HG03060 (cell line): ENCODE measurements at regions not wholly inside any gene's neighbourhood (a gene's known extent, or its start where the extent isn't known, plus 50 kb on each side); places are given as distances from the start of the nearest gene placed in this dataset.

ENCODE experiments used
- ATAC-seq: cut with Tn5 transposase; IDR thresholded peaks from one replicate; pipeline ENCODE4 v1.9.1; 2021; ENCODE audit warnings: low read depth, moderate number of reproducible peaks; ENCODE audit not compliant: unreplicated experiment

DNA sequence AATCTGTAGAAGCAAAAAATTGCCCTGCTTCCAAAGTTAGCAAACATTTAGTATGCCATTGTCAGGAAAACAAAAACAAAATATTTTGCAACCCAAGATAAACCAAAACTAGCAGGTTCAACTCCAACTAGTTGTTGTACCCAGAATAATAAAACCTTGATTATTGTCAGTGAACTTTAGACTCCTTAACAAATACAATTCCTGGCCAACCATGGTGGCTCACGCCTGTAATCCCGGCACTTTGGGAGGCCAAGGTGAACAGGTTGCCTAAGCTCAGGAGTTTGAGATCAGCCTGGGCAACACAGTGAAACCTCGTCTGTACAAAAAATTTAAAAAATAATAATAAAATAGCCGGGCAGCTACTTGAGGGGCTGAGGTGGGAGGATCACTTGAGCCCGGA, 53.6 kb upstream of the EPCAM start:
- ATAC-seq, result no peak

DNA sequence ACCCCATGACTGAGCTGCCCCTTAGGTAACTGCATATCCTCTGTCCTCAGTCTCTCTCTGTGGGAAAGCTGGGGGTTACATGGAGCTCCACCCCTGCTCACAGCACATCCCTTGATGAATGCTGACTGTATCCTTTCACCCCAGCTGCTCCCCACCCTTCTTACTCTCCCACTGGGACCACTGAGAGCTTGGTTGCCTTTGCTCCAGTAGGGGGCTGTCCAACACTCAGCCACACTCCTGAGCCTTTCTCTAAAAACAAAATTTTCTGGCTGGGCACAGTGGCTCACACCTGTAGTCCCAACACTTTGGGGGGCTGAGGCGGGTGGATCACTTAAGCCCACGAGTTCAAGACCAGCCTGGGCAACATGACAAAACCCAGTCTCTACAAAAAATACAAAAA, 55.4 kb upstream of the EPCAM start:
- no peak for ATAC-seq

DNA sequence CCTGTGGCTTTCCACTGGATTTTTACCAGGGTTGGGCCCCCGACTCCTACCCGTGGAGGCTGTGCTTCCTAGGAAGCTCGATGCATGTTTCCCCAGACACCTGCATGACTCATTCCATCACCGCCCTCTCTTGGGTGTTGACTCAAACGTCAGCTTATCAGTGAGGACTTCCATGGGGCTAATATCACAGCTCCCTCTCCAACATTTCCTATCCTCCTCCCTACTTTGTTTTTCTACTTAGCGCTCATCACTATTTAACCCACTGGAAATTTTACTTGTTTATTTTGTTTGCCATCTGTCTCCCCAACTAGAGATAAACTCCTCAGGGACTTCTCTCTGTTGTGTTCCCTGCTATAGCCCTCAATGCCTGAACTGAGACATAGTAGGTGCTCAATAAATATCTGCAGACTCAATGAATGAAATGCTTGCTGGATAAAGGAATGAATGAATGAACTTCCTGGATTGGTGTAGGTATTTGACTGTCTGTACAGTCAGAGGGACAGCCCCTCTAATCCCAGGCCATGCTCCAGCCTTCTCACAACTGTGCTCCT, 55.9 kb upstream of the EPCAM start:
- no peak for ATAC-seq

DNA sequence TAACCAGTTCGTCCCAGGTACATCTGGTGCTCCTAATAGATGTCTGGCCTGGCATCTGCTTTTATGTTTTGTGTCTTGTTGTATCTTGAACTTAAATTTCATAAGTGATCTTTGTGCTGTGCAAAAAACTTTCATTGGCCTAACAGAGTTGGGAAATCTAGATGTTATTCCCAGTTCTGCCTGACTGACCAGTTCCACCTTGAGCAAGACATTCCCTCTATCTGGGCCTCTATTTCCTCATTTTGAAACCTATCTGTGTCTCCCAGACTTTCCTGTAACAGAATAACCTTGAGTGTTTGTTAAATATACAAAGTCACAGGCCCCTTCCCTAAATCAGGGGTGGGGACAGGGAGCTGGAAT, 56.6 kb upstream of the EPCAM start:
- ATAC-seq, result no peak

DNA sequence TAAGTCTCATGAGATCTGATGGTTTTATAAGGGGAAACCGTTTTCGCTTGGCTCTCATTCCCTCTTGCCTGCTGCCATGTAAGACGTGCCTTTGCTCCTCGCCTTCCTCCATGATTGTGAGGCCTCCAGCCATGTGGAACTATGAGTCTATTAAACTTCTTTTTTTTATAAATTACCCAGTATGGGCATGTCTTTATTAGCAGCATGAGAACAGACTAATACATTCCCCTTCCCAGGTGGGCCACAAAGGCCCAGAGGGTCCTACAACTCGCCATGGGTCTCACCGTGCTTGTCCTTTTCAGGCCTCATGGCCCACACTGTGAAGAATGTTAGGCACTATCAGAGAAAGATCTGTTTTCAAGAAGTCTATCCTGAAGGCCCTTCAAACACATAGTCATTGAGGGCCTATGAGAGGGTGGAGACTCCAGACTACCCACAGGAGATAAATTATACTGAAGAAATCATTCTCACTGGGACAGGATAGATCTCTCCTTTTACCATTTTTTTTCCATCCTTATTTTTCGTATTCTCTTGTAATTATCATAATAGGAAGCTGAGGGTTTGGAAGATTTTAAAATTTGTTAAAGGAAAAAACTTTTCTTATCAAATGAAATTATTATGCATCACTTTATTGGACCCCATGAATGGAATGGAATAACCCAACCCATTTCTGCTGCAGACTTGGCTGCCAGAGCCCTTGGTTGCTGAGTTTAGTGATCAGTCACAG, 57.2 kb upstream of the EPCAM start:
- ATAC-seq, result no peak

DNA sequence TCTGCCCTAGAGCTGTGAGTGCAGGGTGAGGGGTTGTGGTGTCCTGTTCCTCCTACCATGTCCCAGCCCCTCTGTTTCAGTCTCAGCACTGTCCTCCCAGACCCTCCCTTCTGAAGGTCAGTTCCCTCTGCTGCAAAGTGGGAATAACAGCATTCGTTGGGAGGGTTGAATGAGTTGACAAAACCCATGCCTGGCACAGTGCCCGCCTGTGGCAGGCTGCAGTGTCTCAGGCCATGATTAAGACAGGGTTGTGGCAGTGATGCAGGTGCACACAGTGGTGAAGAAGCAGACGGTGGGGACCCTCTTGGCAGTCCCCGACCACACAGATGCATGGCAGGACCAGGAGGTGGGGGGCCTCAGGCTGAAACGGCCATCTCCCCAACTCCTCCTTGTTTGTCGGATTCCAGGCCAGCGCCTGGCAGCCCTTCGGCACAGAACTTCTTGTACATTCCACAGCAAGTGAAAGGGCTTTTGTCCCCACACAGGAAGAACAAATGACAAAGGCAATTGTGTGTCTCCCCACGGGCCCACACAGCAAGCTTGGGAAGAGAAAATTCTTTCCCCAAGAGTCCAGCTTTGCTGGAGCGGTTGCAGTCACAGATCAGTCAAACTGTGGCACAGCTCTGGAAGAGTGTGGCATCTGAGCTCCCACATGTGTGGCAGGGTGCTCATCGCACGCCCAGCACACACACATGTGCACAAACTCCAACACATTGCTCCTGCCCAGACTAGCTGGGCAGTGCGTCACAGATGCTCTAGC, 58.1 kb upstream of the EPCAM start:
- peak; percentile 4 for ATAC-seq

DNA sequence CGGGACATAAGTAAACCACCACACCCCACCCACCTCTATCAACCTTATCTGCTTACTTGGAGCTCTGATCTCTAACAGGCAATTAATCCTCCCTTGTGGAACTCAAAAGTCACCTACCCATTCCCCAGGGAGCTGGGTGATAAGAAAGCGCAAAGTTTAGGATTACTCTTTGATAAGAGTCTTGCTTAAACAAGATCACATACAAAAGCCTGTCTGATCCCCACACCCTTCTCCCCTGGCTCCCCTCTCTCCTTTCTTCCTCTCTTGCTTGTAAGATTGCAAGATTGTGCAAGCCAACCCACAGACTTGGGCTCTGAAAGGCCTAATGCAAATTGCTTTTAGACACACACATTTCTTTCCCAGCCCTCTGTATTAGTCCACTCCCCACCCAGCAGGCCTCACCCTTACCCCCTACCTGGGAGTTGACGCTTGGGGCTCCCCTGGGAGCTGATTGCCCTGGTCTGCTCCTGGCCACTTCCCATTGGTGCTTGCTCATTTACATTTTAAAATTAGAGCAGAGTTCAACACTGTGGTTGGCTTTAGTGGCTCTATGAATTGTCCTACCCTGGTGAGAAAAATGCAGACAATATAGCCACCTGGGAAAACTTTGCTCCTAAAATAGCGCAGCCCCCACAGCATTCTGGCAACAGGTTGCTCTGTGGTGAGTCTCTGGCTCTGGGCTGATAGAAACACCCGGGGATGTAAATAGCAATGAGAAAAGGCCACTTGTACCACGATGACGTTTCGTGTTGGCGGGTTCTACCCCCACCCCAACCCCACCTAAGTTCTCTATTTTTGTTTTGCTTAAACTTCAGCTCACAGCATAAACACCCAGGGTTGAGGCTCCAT, 58.9 kb upstream of the EPCAM start:
- peak; percentile 84 for ATAC-seq

DNA sequence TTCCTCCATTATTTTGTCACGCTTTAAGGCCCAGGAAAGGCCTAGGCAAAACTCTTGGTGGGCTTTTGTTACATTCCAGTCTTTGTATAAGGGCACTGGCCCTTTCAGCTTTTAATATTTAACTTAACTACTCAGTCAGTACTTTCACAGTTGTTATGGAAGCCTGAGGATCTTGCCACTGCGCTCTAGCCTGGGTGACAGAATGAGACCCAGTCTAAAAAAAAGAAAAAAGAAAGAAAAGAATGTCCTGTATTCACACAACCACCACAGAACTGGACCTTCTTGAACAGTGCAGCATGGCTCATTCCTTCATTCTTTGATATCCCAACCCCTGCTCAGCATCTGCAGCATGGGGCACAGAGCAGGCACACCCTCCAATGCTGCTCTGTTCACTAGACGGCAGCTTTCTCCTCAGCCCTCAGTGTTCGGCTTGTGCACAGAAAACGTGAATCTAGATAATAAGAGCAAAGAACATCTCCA, 59.6 kb upstream of the EPCAM start:
- ATAC-seq, result no peak

DNA sequence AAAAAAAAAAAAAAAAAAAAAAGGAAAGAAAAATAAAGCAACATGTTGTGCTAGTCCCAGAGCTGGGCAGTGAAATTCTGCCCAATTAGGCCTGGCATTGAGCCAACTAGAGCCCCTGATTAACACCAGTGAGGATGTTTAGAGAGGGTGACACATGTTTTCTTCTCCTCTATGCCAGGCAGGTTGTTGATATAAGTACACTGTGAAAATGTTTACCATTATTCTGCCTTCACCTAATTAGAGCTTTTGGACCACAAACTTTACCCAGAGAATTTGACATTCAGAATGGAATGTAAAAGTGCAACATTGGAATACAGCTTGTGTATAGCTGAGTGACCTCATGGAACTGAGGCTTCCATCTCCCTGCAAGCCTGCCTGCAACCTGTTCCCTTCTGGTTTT, 62.0 kb upstream of the EPCAM start:
- ATAC-seq, result no peak

DNA sequence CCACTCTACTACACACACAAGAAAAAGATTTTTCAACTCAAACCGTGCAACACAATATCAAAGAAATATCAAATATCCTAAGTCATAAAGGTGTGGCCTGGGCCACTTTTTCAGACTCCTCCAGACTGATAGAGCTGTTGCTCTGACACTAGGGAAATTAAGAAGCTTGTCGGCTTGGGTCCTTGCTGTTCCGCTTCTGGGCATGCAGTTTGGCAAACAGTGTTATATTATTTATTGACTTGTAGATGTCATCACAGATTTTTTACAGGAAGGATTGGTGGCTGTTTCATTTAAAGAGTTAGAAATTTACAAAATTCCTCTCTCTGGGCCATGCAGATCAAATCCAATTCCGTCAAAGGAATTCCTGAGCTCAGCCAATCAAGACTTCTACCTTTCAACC, 64.5 kb upstream of the EPCAM start:
- ATAC-seq, result no peak

DNA sequence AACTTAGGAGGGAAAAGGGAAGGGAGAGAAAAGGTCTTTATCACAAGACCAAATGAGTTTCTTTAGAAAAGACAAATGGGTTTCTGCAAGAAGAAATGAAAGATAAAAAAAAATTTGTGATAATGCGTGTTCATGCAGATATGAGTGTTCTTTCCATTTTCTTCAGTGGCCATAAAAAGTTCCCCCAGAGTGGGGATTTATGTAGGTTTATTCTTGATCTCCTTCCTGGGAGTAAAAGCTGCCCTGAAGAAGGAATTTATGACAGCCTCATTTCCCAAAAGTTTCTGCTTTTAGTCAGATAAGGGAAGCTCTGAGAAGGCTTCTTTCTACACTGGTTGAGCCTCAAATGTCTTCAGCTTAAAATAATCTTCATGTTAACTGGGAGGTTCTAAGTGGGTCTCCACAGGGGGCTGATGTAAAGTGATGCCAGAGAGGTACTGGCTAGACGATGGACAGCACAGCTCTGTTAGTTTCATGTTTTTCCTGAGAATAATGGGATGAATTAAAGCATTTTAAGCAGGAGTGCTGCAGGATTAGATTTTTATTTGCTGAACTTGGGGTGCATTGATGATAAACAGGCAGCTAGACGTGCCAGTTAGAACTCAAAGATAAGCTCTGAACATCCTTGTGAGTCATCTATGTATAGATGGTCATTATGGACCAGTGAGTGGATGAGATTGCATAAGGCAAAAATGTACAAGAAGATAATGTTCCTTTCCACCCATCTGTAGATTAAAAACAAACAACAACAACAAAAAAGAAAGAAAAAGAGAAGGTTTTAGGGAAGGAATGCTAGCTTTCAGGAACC, 65.6 kb upstream of the EPCAM start:
- ATAC-seq, result no peak

DNA sequence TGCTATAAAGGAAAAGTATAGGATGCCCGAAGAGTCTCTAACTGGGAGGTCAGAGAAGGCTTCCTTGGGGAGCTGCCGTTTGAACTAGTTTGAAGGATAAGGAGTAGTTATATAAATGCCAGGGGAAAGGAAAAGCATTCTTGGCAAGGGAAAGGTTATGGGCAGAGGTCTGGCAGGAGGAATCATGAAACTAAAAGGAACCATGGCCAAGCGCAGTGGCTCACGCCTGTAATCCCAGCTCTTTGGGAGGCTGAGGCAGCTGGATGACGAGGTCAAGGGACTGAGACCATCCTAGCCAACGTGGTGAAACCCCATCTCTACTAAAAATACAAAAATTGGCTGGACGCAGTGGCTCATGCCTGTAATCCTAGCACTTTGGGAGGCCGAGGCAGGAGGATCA, 66.8 kb upstream of the EPCAM start:
- ATAC-seq, result no peak

DNA sequence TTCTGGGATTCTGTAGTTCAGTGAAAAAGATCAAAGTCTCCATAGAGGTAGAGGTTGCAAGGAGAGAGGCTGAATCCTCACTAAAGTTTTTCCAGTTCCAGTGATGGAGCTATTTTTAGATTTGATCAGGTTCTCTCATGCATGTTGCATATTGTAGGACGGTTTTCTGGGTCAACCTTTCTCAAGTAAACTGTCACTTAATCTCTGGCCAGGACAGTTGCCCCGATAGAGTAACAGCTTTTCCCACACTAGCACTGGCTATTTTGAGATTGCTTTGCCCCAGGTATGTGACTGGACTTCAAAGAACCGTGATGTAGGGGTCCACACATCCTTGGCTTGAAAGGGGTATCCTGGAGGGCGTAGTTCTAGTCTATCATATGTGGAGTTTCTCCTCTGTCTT, 67.4 kb upstream of the EPCAM start:
- ATAC-seq, result no peak

DNA sequence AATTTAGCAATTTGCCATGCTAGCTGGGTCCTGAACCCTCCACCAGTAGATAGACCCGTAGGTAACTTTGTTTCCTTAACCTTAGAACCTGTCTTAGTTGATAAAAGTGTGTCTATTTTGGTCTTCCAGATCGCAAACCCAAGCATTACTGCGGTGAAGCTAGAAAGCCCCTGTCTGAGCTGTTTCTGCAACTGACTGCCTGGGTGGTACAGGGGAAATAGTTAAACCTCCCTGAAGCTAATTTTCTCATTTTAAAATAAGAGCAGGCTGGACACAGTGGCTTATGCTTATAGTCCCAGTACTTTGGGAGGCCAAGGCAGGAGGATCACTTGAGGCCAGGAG, 67.9 kb upstream of the EPCAM start:
- ATAC-seq, result no peak

DNA sequence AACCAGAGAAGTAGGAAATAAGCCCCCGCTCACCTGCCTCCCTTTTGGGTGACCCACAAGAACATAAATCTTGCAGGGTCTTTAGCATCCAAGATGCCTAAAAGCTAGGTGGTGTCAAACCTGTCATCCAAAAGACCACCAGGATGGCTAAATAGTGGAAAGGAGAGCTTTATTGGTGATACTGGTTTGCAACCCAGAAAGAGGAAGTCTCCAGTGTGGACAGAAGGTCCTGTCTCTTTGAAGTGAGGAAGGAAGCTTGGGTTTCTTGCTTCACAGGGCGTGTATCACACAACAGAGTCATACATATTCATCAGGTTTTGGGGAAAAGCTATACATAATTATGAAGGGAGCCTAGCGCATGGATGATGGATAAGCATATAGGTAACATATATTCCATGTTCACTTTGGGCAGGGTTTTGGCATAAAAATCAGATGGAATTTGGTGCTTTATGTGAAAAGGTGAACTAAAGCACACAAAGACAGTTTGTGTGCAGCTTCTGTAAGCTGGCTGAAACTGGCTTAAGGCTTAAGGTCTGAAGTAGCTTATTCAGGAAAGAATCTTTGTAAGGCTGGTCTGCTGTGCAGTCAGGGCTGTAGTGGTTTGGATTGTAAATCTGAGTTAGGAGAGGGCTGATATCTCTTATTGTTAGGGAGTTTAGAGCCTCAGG, 68.4 kb upstream of the EPCAM start:
- peak; percentile 62 for ATAC-seq

DNA sequence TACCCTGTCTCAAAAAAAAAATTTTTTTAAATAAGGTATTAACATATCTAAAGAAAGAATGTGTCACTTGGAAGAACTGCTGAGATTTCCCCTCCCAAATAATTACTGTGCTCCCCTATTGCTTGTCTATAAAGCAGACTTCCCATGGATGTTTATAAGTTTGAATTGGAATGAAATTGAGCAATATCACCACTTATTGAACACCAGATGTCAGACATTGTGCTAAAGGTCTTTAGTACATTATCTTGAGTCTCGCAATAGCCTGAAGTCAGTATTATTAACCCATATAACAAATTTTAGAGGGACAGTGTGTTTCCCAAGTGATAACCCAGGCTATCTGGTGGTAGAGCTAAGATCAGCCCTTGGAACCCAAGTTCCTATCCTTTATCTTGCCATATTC, 69.0 kb upstream of the EPCAM start:
- no peak for ATAC-seq

DNA sequence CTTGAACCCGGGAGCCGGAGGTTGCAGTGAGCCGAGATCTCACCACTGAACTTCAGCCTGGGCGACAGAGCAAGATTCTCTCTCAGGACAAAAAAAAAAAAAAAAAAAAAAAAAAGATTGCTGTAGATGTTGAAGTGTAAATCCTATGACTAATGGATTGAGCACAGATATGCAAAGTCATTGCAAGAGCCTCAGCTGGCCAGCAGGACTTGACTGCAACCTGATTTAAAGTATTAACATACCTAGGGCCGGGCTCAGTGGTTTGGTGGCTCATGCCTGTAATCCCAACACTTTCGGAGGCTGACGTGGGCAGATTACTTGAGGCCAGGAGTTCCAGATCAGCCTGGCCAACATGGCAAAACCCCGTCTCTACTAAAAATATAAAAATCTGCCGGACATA, 69.6 kb upstream of the EPCAM start:
- no peak for ATAC-seq

DNA sequence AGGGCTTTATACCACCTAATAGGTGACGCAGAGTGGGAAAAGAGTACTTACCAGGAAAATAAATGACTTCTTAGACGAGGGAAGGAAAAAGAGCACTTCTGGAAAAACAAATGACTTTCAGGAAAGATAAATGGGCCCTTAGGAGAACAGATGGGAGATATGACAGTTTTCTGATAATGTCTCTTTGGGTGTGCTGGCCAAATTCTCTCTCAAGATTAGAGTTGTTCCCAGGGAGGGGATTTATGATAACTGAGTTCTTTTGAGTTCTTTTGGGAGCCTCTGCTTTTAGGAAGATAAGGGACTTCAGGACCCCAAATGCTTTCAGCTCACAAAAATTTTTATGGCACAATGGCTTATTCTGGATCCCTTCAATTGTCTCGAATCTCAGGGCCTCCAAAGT, 70.3 kb upstream of the EPCAM start:
- no peak for ATAC-seq

DNA sequence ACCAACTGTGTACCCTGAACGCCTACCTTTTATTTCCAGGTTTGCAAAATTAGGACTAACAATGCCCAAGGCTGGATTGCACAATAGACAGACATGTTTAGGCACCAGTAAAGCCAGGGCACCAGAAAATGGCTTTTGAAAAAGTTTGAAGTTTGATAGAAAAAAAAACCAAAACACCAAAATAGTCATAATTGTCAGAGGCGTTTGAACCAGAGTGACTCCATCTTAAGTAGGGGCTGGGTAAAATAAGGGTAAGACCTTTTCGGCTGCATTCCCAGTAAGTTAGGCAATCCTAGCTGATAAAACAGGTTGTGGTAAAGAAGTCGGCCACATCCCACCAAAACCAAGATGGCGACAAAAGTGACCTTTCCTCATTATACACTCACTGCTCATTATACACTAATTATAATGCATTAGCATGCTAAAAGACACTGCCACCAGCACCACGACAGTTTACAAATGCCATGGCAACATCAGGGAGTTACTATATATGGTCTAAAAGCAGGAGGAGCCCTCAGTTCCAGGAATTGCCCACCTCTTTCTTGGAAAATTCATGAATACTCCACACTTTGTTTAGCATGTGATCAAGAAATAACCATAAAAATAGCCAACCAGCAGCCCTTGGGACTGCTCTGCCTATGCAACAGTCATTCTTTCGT, 71.2 kb upstream of the EPCAM start:
- no peak for ATAC-seq
